GM12878 (cell line): ENCODE measurements at regions not wholly inside any gene's neighbourhood (a gene's known extent, or its start where the extent isn't known, plus 50 kb on each side); places are given as distances from the start of the nearest gene placed in this dataset.

Experiments used
- ATAC-seq: fragments of 200-7000 bp; cut with Tn5 transposase; 3 replicates; pipeline ENCODE4 v1.9.1; 2020; ENCODE audit warnings: mild to moderate bottlenecking, moderate library complexity
- BruUV-seq: library from RNA; stranded (reverse); fragments of 400-500 nt; replicated peaks from 2 replicates; lab custom pipeline; 2021; lab: Mats Ljungman, UMichigan
- CTCF ChIA-PET: fragments of 300-600 bp; sonication (Branson Sonifier 250); formaldehyde crosslinking; extraction: SDS; loops from one replicate; lab custom pipeline; 2021; ENCODE audit warnings: inconsistent platforms; lab: Yijun Ruan, JAX
- POLR2A ChIA-PET: fragments of 350-600 bp; formaldehyde crosslinking; extraction: SDS; loops from one replicate; lab custom pipeline; 2021; ENCODE audit warnings: inconsistent platforms; lab: Charles Lee
- RAD21 ChIA-PET: fragments of 300-600 bp; sonication (Branson Sonifier 250); formaldehyde crosslinking; loops from one replicate; lab custom pipeline; 2023; ENCODE audit warnings: antibody characterized with exemption; ENCODE audit not compliant: unreplicated experiment; lab: Charles Lee
- SMC1A ChIA-PET: fragments of 300-600 bp; sonication (Branson Sonifier 250); formaldehyde crosslinking; loops from one replicate; lab custom pipeline; 2023; ENCODE audit not compliant: unreplicated experiment, uncharacterized antibody; lab: Charles Lee
- DNase-seq: peaks from one replicate; pipeline ENCODE4 v3.0.0-alpha.2; 2011; ENCODE audit warnings: low read depth, low spot score
- FAIRE-seq: peaks from 3 replicates; lab custom pipeline; 2011; peaks lifted over from hg19 to GRCh38; lab: Jason Lieb, UNC
- H2AFZ ChIP-seq: 2 replicates; pipeline ENCODE4 v1.6.0; 2011; ENCODE audit warnings: low read depth, low read length, control low read depth; ENCODE audit not compliant: control insufficient read depth
- H3K27ac ChIP-seq: 2 replicates; pipeline ENCODE4 v1.5.1; 2011; ENCODE audit warnings: control low read depth; ENCODE audit not compliant: control insufficient read depth, insufficient read depth
- H3K27me3 ChIP-seq, 2 experiments: replicated peaks in 1 of 2; 2 replicates each; pipeline versions ENCODE4 v1.6.0 to v1.6.1; 2011; ENCODE audit warnings: low read length in 1 of 2; ENCODE audit not compliant: control insufficient read depth in 2 of 2, insufficient read depth in 2 of 2
- H3K36me3 ChIP-seq, 2 experiments: 2 replicates each; pipeline ENCODE4 v1.5.1; 2011; ENCODE audit warnings: low read length in 1 of 2; ENCODE audit not compliant: control insufficient read depth in 2 of 2, insufficient read depth in 2 of 2
- H3K4me1 ChIP-seq: 2 replicates; pipeline ENCODE4 v1.6.1; 2011; ENCODE audit warnings: mild to moderate bottlenecking, low read length, moderate library complexity, mixed read lengths; ENCODE audit not compliant: control insufficient read depth, insufficient read depth
- H3K4me2 ChIP-seq: 2 replicates; pipeline ENCODE4 v1.6.0; 2011; ENCODE audit warnings: control low read depth; ENCODE audit not compliant: control insufficient read depth, insufficient read depth
- H3K4me3 ChIP-seq: fragments of 200-600 bp; sonication (generic); 2 replicates; pipeline ENCODE4 v1.5.1; 2016
- H3K79me2 ChIP-seq: 2 replicates; pipeline ENCODE4 v1.6.0; 2011; ENCODE audit warnings: low read length; ENCODE audit not compliant: control insufficient read depth, insufficient read depth
- H3K9ac ChIP-seq: 2 replicates; pipeline ENCODE4 v1.8.0; 2011; ENCODE audit warnings: low read length, control low read depth, mixed read lengths; ENCODE audit not compliant: control insufficient read depth, insufficient read depth
- H3K9me3 ChIP-seq: replicated peaks from 3 replicates; pipeline ENCODE4 v1.5.1; 2011; ENCODE audit warnings: mild to moderate bottlenecking, low read length; ENCODE audit not compliant: control insufficient read depth, insufficient read depth
- H4K20me1 ChIP-seq: 2 replicates; pipeline ENCODE4 v1.6.0; 2011; ENCODE audit not compliant: control insufficient read depth, insufficient read depth
- CHD1 ChIP-seq: IDR thresholded peaks from 2 replicates; pipeline ENCODE4 v1.6.1; 2012; ENCODE audit warnings: low read depth, low read length, improper control_type of control experiment
- CREB1 ChIP-seq: IDR thresholded peaks from 2 replicates; pipeline ENCODE4 v1.6.1; 2012; ENCODE audit warnings: low read depth, mild to moderate bottlenecking, inconsistent platforms
- ESRRA ChIP-seq: IDR thresholded peaks from 2 replicates; pipeline ENCODE4 v1.6.1; 2012; ENCODE audit warnings: mild to moderate bottlenecking, low read length, improper control_type of control experiment
- HDAC2 ChIP-seq: fragments of 200-600 bp; sonication (generic); IDR thresholded peaks from 2 replicates; pipeline ENCODE4 v1.6.1; 2017
- HDGF ChIP-seq: fragments of 450-650 bp; IDR thresholded peaks from 2 replicates; pipeline ENCODE4 v1.6.1; 2016; ENCODE audit warnings: antibody characterized with exemption
- MLLT1 ChIP-seq: fragments of 450-650 bp; IDR thresholded peaks from 2 replicates; pipeline ENCODE4 v1.6.1; 2016; ENCODE audit warnings: mild to moderate bottlenecking
- NFYB ChIP-seq: IDR thresholded peaks from 2 replicates; pipeline ENCODE4 v1.6.1; 2011; ENCODE audit warnings: low read depth, mild to moderate bottlenecking, low read length, improper control_type of control experiment, moderate library complexity; ENCODE audit not compliant: insufficient read depth
- PBX3 ChIP-seq: IDR thresholded peaks from 2 replicates; pipeline ENCODE4 v1.6.1; 2011; ENCODE audit warnings: mild to moderate bottlenecking, low read depth, low read length, moderate library complexity; ENCODE audit not compliant: insufficient replicate concordance
- POLR2AphosphoS2 ChIP-seq: IDR thresholded peaks from 2 replicates; pipeline ENCODE4 v1.6.1; 2011; ENCODE audit warnings: low read depth, mild to moderate bottlenecking, low read length, improper control_type of control experiment, moderate library complexity
- STAT3 ChIP-seq: IDR thresholded peaks from 2 replicates; pipeline ENCODE4 v1.6.1; 2011; ENCODE audit warnings: low read depth, low read length, improper control_type of control experiment
- ZNF207 ChIP-seq: fragments of 450-650 bp; IDR thresholded peaks from 2 replicates; pipeline ENCODE4 v1.6.1; 2014; ENCODE audit warnings: antibody characterized with exemption, mild to moderate bottlenecking, borderline replicate concordance
- ZNF687 ChIP-seq: fragments of 450-650 bp; IDR thresholded peaks from 2 replicates; pipeline ENCODE4 v1.6.1; 2017; ENCODE audit warnings: mild to moderate bottlenecking, moderate library complexity
- WGBS: methylation state at CpG from one replicate; pipeline ENCODE4 v1.1.6; 2016; ENCODE audit warnings: low lambda C conversion rate; ENCODE audit not compliant: insufficient replicate concordance, insufficient coverage; ENCODE audit errors: missing lambda C conversion rate; 5-methylcytosine and 5-hydroxymethylcytosine counted together
- in situ Hi-C: fragments of 300-500 bp; cut with MboI; formaldehyde crosslinking; loops from 9 replicates; pipeline ENCODE4 v1.14.3; 2018; ENCODE audit warnings: mixed read lengths
- intact Hi-C: fragments of 100-400 bp; cut with micrococcal nuclease; formaldehyde crosslinking; loops from one replicate; pipeline ENCODE4 v1.14.2; 2022; ENCODE audit not compliant: unreplicated experiment
- TF ChIP-seq, protein P1 (sequence below): fragments of 450-650 bp; IDR thresholded peaks from 2 replicates; pipeline ENCODE4 v1.6.1; 2017; ENCODE audit warnings: mild to moderate bottlenecking, moderate library complexity

- TF ChIP-seq ZNF687, result no peak
- no peak for TF ChIP-seq HDGF
- TF ChIP-seq MLLT1, result no peak
- no peak for TF ChIP-seq CHD1
Measured at GRCh38 chr1:209429611-209430010, 153.9 kb upstream of the CAMK1G start (continued).

GRCh38 chr1:209430107-209430506 is 153.4 kb upstream of the CAMK1G start:
- no peaks in the 10 kb centered on the region for H3K4me1 ChIP-seq
- H3K27me3 ChIP-seq, result peaks cover 2% of the 10 kb centered on the region in 2 experiments; a peak in 3 of 4 replicates
- 26% methylated on average over 3 of the region's 3 CpGs for WGBS
- no peak overlapping the region for H2AFZ ChIP-seq
- BruUV-seq, result no TSS peak
- in situ Hi-C loops (no loop called here), intact Hi-C loops (no loop called here)
- no peak overlapping the region for H3K9ac ChIP-seq
- H3K4me2 ChIP-seq, result no peak overlapping the region
- H3K9me3 ChIP-seq, result no peaks in the 10 kb centered on the region; the same call in 2 of the 3 replicates
- CTCF ChIA-PET, result interaction anchor here (1.1 kb wide), 1 partner anchor 10 kb away, joined by 3 read pairs; no protein-coding TSS in a partner anchor
- FAIRE-seq (no peak), DNase-seq (no peak), ATAC-seq (no peak; the same call in 2 of the 3 replicates)
- no peaks in the 10 kb centered on the region for H3K79me2 ChIP-seq
- SMC1A ChIA-PET, result no interaction called here
- no peaks in the 10 kb centered on the region for H3K36me3 ChIP-seq
- no peak overlapping the region for H3K27ac ChIP-seq
- H3K4me3 ChIP-seq, result no peak overlapping the region
- H4K20me1 ChIP-seq, result no peaks in the 10 kb centered on the region
- POLR2A ChIA-PET, result no interaction called here
- RAD21 ChIA-PET, result interaction anchor here (1.8 kb wide), 1 partner anchor 48 kb away, joined by 5 read pairs; no protein-coding TSS in a partner anchor
- TF ChIP-seq PBX3 (no peak), POLR2AphosphoS2 (no peak), ZNF207 (no peak), STAT3 (no peak), CREB1 (no peak), HDAC2 (no peak), ESRRA (no peak), NFYB (no peak)
- TF ChIP-seq, protein P1, sequence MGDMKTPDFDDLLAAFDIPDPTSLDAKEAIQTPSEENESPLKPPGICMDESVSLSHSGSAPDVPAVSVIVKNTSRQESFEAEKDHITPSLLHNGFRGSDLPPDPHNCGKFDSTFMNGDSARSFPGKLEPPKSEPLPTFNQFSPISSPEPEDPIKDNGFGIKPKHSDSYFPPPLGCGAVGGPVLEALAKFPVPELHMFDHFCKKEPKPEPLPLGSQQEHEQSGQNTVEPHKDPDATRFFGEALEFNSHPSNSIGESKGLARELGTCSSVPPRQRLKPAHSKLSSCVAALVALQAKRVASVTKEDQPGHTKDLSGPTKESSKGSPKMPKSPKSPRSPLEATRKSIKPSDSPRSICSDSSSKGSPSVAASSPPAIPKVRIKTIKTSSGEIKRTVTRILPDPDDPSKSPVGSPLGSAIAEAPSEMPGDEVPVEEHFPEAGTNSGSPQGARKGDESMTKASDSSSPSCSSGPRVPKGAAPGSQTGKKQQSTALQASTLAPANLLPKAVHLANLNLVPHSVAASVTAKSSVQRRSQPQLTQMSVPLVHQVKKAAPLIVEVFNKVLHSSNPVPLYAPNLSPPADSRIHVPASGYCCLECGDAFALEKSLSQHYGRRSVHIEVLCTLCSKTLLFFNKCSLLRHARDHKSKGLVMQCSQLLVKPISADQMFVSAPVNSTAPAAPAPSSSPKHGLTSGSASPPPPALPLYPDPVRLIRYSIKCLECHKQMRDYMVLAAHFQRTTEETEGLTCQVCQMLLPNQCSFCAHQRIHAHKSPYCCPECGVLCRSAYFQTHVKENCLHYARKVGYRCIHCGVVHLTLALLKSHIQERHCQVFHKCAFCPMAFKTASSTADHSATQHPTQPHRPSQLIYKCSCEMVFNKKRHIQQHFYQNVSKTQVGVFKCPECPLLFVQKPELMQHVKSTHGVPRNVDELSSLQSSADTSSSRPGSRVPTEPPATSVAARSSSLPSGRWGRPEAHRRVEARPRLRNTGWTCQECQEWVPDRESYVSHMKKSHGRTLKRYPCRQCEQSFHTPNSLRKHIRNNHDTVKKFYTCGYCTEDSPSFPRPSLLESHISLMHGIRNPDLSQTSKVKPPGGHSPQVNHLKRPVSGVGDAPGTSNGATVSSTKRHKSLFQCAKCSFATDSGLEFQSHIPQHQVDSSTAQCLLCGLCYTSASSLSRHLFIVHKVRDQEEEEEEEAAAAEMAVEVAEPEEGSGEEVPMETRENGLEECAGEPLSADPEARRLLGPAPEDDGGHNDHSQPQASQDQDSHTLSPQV, result no peak
